ENCODE measurements at regions not wholly inside any gene's neighbourhood (a gene's known extent, or its start where the extent isn't known, plus 50 kb on each side); places are given as distances from the start of the nearest gene placed in this dataset.

DNA sequence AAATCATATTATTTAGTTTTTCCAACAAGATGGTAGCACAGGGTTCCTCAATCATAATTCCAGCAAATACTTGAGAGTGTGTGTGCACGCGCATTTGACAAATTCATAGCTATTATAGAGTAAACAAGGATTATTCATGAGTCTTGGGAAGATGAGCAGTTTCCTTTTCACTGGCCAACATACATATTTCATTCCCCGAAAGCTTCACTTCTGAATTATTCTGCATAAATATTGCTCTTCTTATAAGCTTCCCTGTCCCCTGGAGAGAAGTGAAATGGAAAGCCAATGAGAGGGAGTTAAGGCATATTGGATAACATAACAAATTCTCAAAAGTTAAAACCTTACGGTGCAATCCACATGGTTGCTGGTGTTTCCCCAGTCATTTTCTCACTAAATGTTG is 386.4 kb upstream of the SEMA6A start:
- 82% methylated on average over 4 of the region's 4 CpGs for WGBS (ENCODE audit: insufficient coverage, insufficient replicate concordance, low lambda C conversion rate, missing lambda C conversion rate)
- DNase-seq (ENCODE audit: low read depth, low spot score): no peak
- H3K4me3 ChIP-seq: no peak overlapping the region
- ChIA-PET SMC1A (ENCODE audit: uncharacterized antibody, unreplicated experiment) (interaction anchor here (1.1 kb wide), 1 partner anchor 664 kb away, joined by 3 read pairs; no protein-coding TSS in a partner anchor), POLR2A (no interaction called here), RAD21 (ENCODE audit: unreplicated experiment) (interaction anchor here (0.6 kb wide), 1 partner anchor 227 kb away, joined by 3 read pairs; no protein-coding TSS in a partner anchor), CTCF (no interaction called here)
- no peaks in the 10 kb centered on the region; a peak in 2 of 4 replicates for H3K27me3 ChIP-seq (replicated peaks in 1 of 2; ENCODE audit: control insufficient read depth in 2 of 2, insufficient read depth in 2 of 2, low read length in 1 of 2)
- no TSS peak for BruUV-seq (replicated peaks)
- in situ Hi-C loops (cut with MboI) (no loop called here), intact Hi-C loops (cut with micrococcal nuclease; ENCODE audit: unreplicated experiment) (no loop called here)
- H3K27ac ChIP-seq (ENCODE audit: control insufficient read depth, insufficient read depth): no peak overlapping the region
- H2AFZ ChIP-seq (ENCODE audit: control insufficient read depth, low read depth, low read length): no peak overlapping the region
- H3K79me2 ChIP-seq (ENCODE audit: control insufficient read depth, insufficient read depth, low read length): no peaks in the 10 kb centered on the region
- TF ChIP-seq SPI1 (IDR thresholded peaks at IDR 0.05; ENCODE audit: borderline replicate concordance, insufficient read depth, low read depth, low read length): no peak
- no peak for TF ChIP-seq RUNX3 (IDR thresholded peaks at IDR 0.05; ENCODE audit: low read length)
- no peak for TF ChIP-seq KDM1A (IDR thresholded peaks at IDR 0.05; ENCODE audit: borderline replicate concordance)
- TF ChIP-seq, protein P1, sequence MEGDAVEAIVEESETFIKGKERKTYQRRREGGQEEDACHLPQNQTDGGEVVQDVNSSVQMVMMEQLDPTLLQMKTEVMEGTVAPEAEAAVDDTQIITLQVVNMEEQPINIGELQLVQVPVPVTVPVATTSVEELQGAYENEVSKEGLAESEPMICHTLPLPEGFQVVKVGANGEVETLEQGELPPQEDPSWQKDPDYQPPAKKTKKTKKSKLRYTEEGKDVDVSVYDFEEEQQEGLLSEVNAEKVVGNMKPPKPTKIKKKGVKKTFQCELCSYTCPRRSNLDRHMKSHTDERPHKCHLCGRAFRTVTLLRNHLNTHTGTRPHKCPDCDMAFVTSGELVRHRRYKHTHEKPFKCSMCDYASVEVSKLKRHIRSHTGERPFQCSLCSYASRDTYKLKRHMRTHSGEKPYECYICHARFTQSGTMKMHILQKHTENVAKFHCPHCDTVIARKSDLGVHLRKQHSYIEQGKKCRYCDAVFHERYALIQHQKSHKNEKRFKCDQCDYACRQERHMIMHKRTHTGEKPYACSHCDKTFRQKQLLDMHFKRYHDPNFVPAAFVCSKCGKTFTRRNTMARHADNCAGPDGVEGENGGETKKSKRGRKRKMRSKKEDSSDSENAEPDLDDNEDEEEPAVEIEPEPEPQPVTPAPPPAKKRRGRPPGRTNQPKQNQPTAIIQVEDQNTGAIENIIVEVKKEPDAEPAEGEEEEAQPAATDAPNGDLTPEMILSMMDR (IDR thresholded peaks at IDR 0.05 in 2 of 3, conservative IDR thresholded peaks at IDR 0.05 in 1 of 3; ENCODE audit: control insufficient read depth in 2 of 3, extremely low read depth in 1 of 3, insufficient read depth in 1 of 3, low read depth in 3 of 3, low read length in 3 of 3): no peak
- no peak for TF ChIP-seq EGR1 (IDR thresholded peaks at IDR 0.05; ENCODE audit: borderline replicate concordance in 1 of 2, low read depth in 2 of 2, low read length in 2 of 2)
- TF ChIP-seq HCFC1 (IDR thresholded peaks at IDR 0.05; ENCODE audit: low read length): no peak
- no peaks in the 10 kb centered on the region for H3K4me1 ChIP-seq (ENCODE audit: control insufficient read depth, insufficient read depth, low read length)
- no peaks in the 10 kb centered on the region for H3K36me3 ChIP-seq (ENCODE audit: control insufficient read depth in 2 of 2, insufficient read depth in 2 of 2, low read length in 1 of 2)
- no peaks in the 10 kb centered on the region for H3K9me3 ChIP-seq (replicated peaks; ENCODE audit: control insufficient read depth, insufficient read depth, low read length)
- no peak overlapping the region for H3K9ac ChIP-seq (ENCODE audit: control insufficient read depth, insufficient read depth, low read length)
- ATAC-seq: no peak
- H3K4me2 ChIP-seq (ENCODE audit: control insufficient read depth, insufficient read depth): no peak overlapping the region
- FAIRE-seq: no peak
- H4K20me1 ChIP-seq (ENCODE audit: control insufficient read depth, insufficient read depth): no peaks in the 10 kb centered on the region

All from GM12878 (cell line).